ENCODE measurements at regions not wholly inside any gene's neighbourhood (a gene's known extent, or its start where the extent isn't known, plus 50 kb on each side); places are given as distances from the start of the nearest gene placed in this dataset.

DNA sequence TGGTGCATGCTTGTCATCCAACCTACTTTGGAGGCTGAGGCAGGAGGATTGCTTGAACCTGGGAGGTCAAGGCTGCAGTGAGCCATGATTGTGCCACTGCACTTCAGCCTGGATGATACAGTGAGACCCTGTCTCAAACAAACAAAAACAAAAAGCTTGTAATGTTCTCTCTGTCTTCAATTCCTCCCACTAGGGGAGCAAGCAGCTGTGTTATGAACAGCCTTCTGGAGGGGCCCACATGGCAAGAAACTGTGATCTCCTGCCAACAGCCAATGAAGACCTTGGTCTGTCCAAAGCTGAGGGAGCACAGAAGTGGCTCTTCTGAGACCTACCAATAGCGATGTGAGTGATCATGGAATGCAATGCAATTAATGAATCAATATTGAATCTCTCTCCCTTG lies 229.2 kb downstream of the SEC23IP start:
- TF ChIP-seq CTCF (IDR thresholded peaks at IDR 0.05) = no peak
- TF ChIP-seq GABPA (IDR thresholded peaks at IDR 0.05; ENCODE audit: low read depth) = no peak
- no peak for TF ChIP-seq EP300 (IDR thresholded peaks at IDR 0.05; ENCODE audit: borderline replicate concordance in 1 of 2, low read depth in 1 of 2, low read length in 1 of 2)
- no peak for TF ChIP-seq ZBTB33 (IDR thresholded peaks at IDR 0.05; ENCODE audit: borderline replicate concordance, low read depth)
- no peak for TF ChIP-seq PBX3 (IDR thresholded peaks at IDR 0.05)
- TF ChIP-seq FOXM1 (IDR thresholded peaks at IDR 0.05; ENCODE audit: low read depth) = no peak
